Right atrium auricular region (tissue), 2 donors: ENCODE measurements at regions not wholly inside any gene's neighbourhood (a gene's known extent, or its start where the extent isn't known, plus 50 kb on each side); places are given as distances from the start of the nearest gene placed in this dataset.

ENCODE experiments used
- DNase-seq: peaks from one replicate; pipeline ENCODE4 v3.0.0-alpha.2; 2019; ENCODE audit warnings: low spot score
- H3K27ac ChIP-seq, 2 donors: fragments of 200-600 bp; sonication (generic); 1 replicate in 1 of 2; 2 replicates in 1 of 2; pipeline ENCODE4 v1.5.1; 2016 to 2019
- H3K27me3 ChIP-seq, 2 donors: fragments of 200-600 bp; sonication (generic); one replicate each; pipeline versions ENCODE4 v1.5.1 to v1.6.0; 2017 to 2019
- H3K36me3 ChIP-seq: fragments of 200-600 bp; sonication (generic); one replicate; pipeline ENCODE4 v1.5.1; 2016
- H3K4me1 ChIP-seq, 2 donors: fragments of 200-600 bp; sonication (generic); one replicate each; pipeline versions ENCODE4 v1.5.1 to v1.6.0; 2017 to 2019
- H3K4me3 ChIP-seq, 2 donors: fragments of 200-600 bp; sonication (generic); 1 replicate in 1 of 2; 2 replicates in 1 of 2; pipeline ENCODE4 v1.5.1; 2017 to 2019; ENCODE audit warnings: mild to moderate bottlenecking in 1 of 2, moderate library complexity in 1 of 2
- H3K9me3 ChIP-seq, 2 donors: fragments of 200-600 bp; sonication (generic); one replicate each; pipeline ENCODE4 v1.5.1; 2019
- TF ChIP-seq, protein P1 (sequence below), 2 donors: fragments of 200-600 bp; sonication (generic); IDR thresholded peaks; one replicate each; pipeline ENCODE4 v1.5.1; 2019; ENCODE audit warnings: antibody characterized with exemption in 2 of 2

- Histone ChIP-seq H3K36me3 (no peaks in the 10 kb centered on the region), H3K27ac (no peak overlapping the region), H3K4me3 (no peak overlapping the region), H3K9me3 (no peaks in the 10 kb centered on the region), H3K27me3 (no peaks in the 10 kb centered on the region), H3K4me1 (no peaks in the 10 kb centered on the region)
- no peak for DNase-seq
- TF ChIP-seq, protein P1, sequence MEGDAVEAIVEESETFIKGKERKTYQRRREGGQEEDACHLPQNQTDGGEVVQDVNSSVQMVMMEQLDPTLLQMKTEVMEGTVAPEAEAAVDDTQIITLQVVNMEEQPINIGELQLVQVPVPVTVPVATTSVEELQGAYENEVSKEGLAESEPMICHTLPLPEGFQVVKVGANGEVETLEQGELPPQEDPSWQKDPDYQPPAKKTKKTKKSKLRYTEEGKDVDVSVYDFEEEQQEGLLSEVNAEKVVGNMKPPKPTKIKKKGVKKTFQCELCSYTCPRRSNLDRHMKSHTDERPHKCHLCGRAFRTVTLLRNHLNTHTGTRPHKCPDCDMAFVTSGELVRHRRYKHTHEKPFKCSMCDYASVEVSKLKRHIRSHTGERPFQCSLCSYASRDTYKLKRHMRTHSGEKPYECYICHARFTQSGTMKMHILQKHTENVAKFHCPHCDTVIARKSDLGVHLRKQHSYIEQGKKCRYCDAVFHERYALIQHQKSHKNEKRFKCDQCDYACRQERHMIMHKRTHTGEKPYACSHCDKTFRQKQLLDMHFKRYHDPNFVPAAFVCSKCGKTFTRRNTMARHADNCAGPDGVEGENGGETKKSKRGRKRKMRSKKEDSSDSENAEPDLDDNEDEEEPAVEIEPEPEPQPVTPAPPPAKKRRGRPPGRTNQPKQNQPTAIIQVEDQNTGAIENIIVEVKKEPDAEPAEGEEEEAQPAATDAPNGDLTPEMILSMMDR (IDR thresholded peaks at IDR 0.05) = no peak
Measured at GRCh38 chr6:155915651-155916050, 460.0 kb upstream of the NOX3 start.

- DNase-seq = no peak
- H3K9me3 ChIP-seq = peaks cover 0 to 6% of the 10 kb centered on the region in 2 donors
- no peaks in the 10 kb centered on the region for H3K27me3 ChIP-seq
- H3K4me1 ChIP-seq = no peaks in the 10 kb centered on the region
- TF ChIP-seq, protein P1 (IDR thresholded peaks at IDR 0.05) = no peak
- H3K27ac ChIP-seq = no peak overlapping the region
- H3K36me3 ChIP-seq = no peaks in the 10 kb centered on the region
- H3K4me3 ChIP-seq = no peak overlapping the region
Measured at GRCh38 chr6:155913816-155914215, 458.2 kb upstream of the NOX3 start.

DNA sequence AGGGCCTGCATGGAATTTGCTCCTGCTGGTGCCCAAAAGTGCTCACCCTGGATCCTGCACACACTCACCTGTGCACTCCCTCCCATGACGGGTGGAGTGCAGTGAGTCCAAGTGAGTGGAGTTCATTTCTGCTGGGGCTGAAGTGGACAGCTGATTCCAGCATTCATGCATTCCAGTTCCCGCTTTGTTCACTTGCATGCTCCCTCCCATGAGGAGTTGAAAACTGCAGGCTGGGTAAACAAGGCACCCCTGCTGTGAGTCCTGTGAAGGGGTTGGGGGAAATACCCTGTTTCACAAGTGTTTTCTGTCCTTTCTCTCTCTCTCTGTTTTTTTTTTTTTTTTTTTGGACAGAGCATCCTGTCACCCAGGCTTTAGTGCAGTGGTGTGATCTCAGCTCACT, 454.1 kb upstream of the NOX3 start:
- no peak for DNase-seq
- TF ChIP-seq, protein P1 (IDR thresholded peaks at IDR 0.05) = no peak
- no peaks in the 10 kb centered on the region for H3K4me1 ChIP-seq
- no peak overlapping the region for H3K27ac ChIP-seq
- no peak overlapping the region for H3K4me3 ChIP-seq
- no peaks in the 10 kb centered on the region for H3K27me3 ChIP-seq
- H3K9me3 ChIP-seq = peaks cover 0 to 6% of the 10 kb centered on the region in 2 donors
- no peaks in the 10 kb centered on the region for H3K36me3 ChIP-seq

GRCh38 chr6:155895641-155896040, 440.0 kb upstream of the NOX3 start:
- no peak overlapping the region for H3K27ac ChIP-seq
- no peaks in the 10 kb centered on the region for H3K4me1 ChIP-seq
- no peaks in the 10 kb centered on the region for H3K27me3 ChIP-seq
- no peak for DNase-seq
- H3K9me3 ChIP-seq = no peaks in the 10 kb centered on the region
- no peak overlapping the region for H3K4me3 ChIP-seq
- TF ChIP-seq, protein P1 (IDR thresholded peaks at IDR 0.05) = no peak
- H3K36me3 ChIP-seq = no peaks in the 10 kb centered on the region

DNA sequence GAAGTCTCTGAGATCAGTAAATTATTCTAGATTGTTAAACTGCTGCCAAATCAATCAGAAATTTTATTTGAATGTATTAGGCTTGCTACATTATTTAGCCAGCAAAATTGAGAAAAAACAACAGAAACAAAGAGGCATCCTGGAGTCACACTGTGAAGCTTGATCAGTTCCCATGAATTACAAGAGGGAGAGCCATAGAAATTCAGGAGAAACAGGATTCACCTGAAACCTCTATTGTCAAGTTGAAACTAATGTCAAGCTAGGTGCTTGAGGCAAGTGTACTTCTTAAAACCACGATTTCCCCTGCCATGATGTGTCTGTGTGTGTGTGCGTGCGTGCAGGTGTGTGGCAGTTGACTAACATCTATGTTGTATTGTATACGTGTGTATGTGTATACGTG, 439.1 kb upstream of the NOX3 start:
- H3K27ac ChIP-seq = no peak overlapping the region
- no peaks in the 10 kb centered on the region for H3K9me3 ChIP-seq
- TF ChIP-seq, protein P1 (IDR thresholded peaks at IDR 0.05) = no peak
- H3K36me3 ChIP-seq = no peaks in the 10 kb centered on the region
- no peaks in the 10 kb centered on the region for H3K27me3 ChIP-seq
- DNase-seq = no peak
- H3K4me1 ChIP-seq = no peaks in the 10 kb centered on the region
- no peak overlapping the region for H3K4me3 ChIP-seq

DNA sequence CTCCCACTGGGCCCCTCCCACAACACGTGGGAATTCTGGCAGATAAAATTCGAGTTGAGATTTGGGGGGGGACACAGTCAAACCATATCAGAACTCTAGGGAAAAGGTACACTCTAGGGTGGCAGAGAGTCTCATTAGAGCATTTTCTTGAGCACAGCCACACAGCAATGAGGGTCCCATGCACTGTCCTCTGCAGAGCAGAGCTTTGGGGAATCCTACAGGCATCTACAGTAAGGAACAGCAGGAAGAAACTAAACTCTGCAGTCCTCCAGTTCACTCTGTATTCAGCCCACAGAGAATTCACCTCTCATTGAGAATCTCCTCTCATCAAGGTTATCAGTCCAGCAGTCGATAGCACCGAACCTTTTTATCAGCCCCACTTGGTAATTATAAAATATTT, 438.6 kb upstream of the NOX3 start:
- Histone ChIP-seq H3K27ac (no peak overlapping the region), H3K4me3 (no peak overlapping the region), H3K4me1 (no peaks in the 10 kb centered on the region), H3K27me3 (no peaks in the 10 kb centered on the region), H3K36me3 (no peaks in the 10 kb centered on the region), H3K9me3 (no peaks in the 10 kb centered on the region)
- TF ChIP-seq, protein P1 (IDR thresholded peaks at IDR 0.05) = no peak
- no peak for DNase-seq
